IMR-90 (cell line): ENCODE measurements at regions not wholly inside any gene's neighbourhood (a gene's known extent, or its start where the extent isn't known, plus 50 kb on each side); places are given as distances from the start of the nearest gene placed in this dataset.

Source experiments
- ATAC-seq: fragments of 200-7000 bp; cut with Tn5 transposase; 2 replicates; pipeline ENCODE4 v1.9.1; 2020; ENCODE audit warnings: low read depth, mild to moderate bottlenecking, moderate library complexity
- BruUV-seq: library from RNA; stranded (reverse); fragments of 400-500 nt; replicated peaks from 2 replicates; lab custom pipeline; 2021; lab: Mats Ljungman, UMichigan
- CTCF ChIA-PET: fragments of 300-600 bp; formaldehyde crosslinking; extraction: SDS; loops from one replicate; lab custom pipeline; 2021; ENCODE audit warnings: antibody characterized with exemption; lab: Yijun Ruan, JAX
- POLR2A ChIA-PET: fragments of 300-600 bp; sonication (Branson Sonifier 250); formaldehyde crosslinking; loops from one replicate; lab custom pipeline; 2022; ENCODE audit warnings: antibody characterized with exemption; ENCODE audit not compliant: unreplicated experiment; lab: Charles Lee
- DNase-seq: peaks from one replicate; pipeline ENCODE4 v3.0.0; 2013
- H2AFZ ChIP-seq: replicated peaks from 2 replicates; pipeline ENCODE3; 2013; ENCODE audit warnings: low read length, mild to moderate bottlenecking; ENCODE audit not compliant: poor library complexity
- H2AK5ac ChIP-seq: 2 replicates; pipeline ENCODE4 v1.6.1; 2013; ENCODE audit warnings: low read depth, low read length, inconsistent platforms
- H2AK9ac ChIP-seq: replicated peaks from 2 replicates; pipeline ENCODE3; 2013; ENCODE audit warnings: mild to moderate bottlenecking, low read depth, low read length, moderate library complexity; ENCODE audit not compliant: poor library complexity
- H2BK120ac ChIP-seq: 2 replicates; pipeline ENCODE4 v1.6.1; 2013; ENCODE audit warnings: low read depth, low read length, inconsistent platforms
- H2BK15ac ChIP-seq: 3 replicates; pipeline ENCODE4 v1.6.1; 2013; ENCODE audit warnings: low read depth, low read length, inconsistent platforms
- H2BK20ac ChIP-seq: 2 replicates; pipeline ENCODE4 v1.6.1; 2013; ENCODE audit warnings: low read depth, mild to moderate bottlenecking, inconsistent platforms, low read length, moderate library complexity
- H2BK5ac ChIP-seq: 2 replicates; pipeline ENCODE4 v1.6.1; 2013; ENCODE audit warnings: mild to moderate bottlenecking, low read depth, low read length, inconsistent platforms; ENCODE audit not compliant: poor library complexity, severe bottlenecking
- H3K14ac ChIP-seq: replicated peaks from 2 replicates; pipeline ENCODE4 v1.6.1; 2013; ENCODE audit warnings: low read depth, low read length, inconsistent platforms
- H3K18ac ChIP-seq: 2 replicates; pipeline ENCODE4 v1.6.1; 2013; ENCODE audit warnings: low read depth, low read length, control low read depth
- H3K23ac ChIP-seq: 2 replicates; pipeline ENCODE4 v1.6.1; 2013; ENCODE audit warnings: low read depth, low read length, inconsistent platforms
- H3K27ac ChIP-seq: 2 replicates; pipeline ENCODE4 v1.5.1; 2013; ENCODE audit warnings: mild to moderate bottlenecking, control low read depth, low read length; ENCODE audit not compliant: insufficient read depth
- H3K27me3 ChIP-seq: 2 replicates; pipeline ENCODE4 v1.6.1; 2013; ENCODE audit warnings: low read length; ENCODE audit not compliant: control insufficient read depth, insufficient read depth
- H3K36me3 ChIP-seq: 2 replicates; pipeline ENCODE4 v1.6.1; 2013; ENCODE audit warnings: low read length, mixed read lengths; ENCODE audit not compliant: control insufficient read depth, insufficient read depth
- H3K4ac ChIP-seq: 2 replicates; pipeline ENCODE4 v1.6.1; 2013; ENCODE audit warnings: low read depth, low read length, inconsistent platforms
- H3K4me1 ChIP-seq: 2 replicates; pipeline ENCODE4 v1.6.1; 2013; ENCODE audit warnings: low read length, mixed read lengths; ENCODE audit not compliant: control insufficient read depth, insufficient read depth
- H3K4me2 ChIP-seq: 2 replicates; pipeline ENCODE4 v1.6.1; 2013; ENCODE audit warnings: low read depth, mild to moderate bottlenecking, control low read depth, low read length, moderate library complexity
- H3K4me3 ChIP-seq: 2 replicates; pipeline ENCODE4 v1.5.1; 2013; ENCODE audit warnings: low read depth, mild to moderate bottlenecking, control low read depth, low read length, moderate library complexity; ENCODE audit not compliant: insufficient read depth
- H3K56ac ChIP-seq: 2 replicates; pipeline ENCODE4 v1.6.1; 2013; ENCODE audit warnings: low read length, inconsistent platforms; ENCODE audit not compliant: insufficient read depth; ENCODE audit errors: extremely low read depth
- H3K79me1 ChIP-seq, 2 experiments: 2 replicates each; pipeline ENCODE4 v1.6.1; 2013; ENCODE audit warnings: low read length in 2 of 2, inconsistent platforms in 1 of 2, low read depth in 1 of 2
- H3K9ac ChIP-seq: 2 replicates; pipeline ENCODE4 v1.6.1; 2013; ENCODE audit warnings: low read depth, low read length, control low read depth
- H3K9me1 ChIP-seq: 2 replicates; pipeline ENCODE4 v1.6.1; 2013; ENCODE audit warnings: low read length, inconsistent platforms; ENCODE audit not compliant: insufficient read depth
- H3K9me3 ChIP-seq: 2 replicates; pipeline ENCODE4 v1.6.1; 2013; ENCODE audit warnings: low read length; ENCODE audit not compliant: control insufficient read depth, insufficient read depth
- H4K20me1 ChIP-seq: 2 replicates; pipeline ENCODE4 v1.6.1; 2013; ENCODE audit warnings: low read length, inconsistent platforms; ENCODE audit not compliant: insufficient read depth
- H4K5ac ChIP-seq: 2 replicates; pipeline ENCODE4 v1.6.1; 2013; ENCODE audit warnings: mild to moderate bottlenecking, low read depth, low read length, control low read depth
- H4K8ac ChIP-seq, 2 experiments: 2 replicates each; pipeline ENCODE4 v1.6.1; 2013; ENCODE audit warnings: low read depth in 2 of 2, low read length in 2 of 2, control low read depth in 1 of 2, inconsistent platforms in 1 of 2
- H4K91ac ChIP-seq: 2 replicates; pipeline ENCODE4 v1.6.1; 2013; ENCODE audit warnings: low read depth, low read length, inconsistent platforms; ENCODE audit not compliant: insufficient read depth
- BHLHE40 ChIP-seq: fragments of 150-350 bp; IDR thresholded peaks from 2 replicates; pipeline ENCODE4 v1.6.1; 2016; ENCODE audit warnings: mild to moderate bottlenecking, low read depth, low read length
- MXI1 ChIP-seq: IDR thresholded peaks from 2 replicates; pipeline ENCODE4 v1.6.1; 2012; ENCODE audit warnings: low read depth, mild to moderate bottlenecking, low read length, moderate library complexity, borderline replicate concordance
- NFE2L2 ChIP-seq: fragments of 150-350 bp; IDR thresholded peaks from 2 replicates; pipeline ENCODE4 v1.6.1; 2016; ENCODE audit warnings: low read depth, mild to moderate bottlenecking, low read length
- POLR2A ChIP-seq: IDR thresholded peaks from 2 replicates; pipeline ENCODE4 v1.6.1; 2012; ENCODE audit warnings: mild to moderate bottlenecking, low read depth, low read length
- RAD21 ChIP-seq: IDR thresholded peaks from 2 replicates; pipeline ENCODE4 v1.6.1; 2012; ENCODE audit warnings: low read length, improper control_type of control experiment
- RFX5 ChIP-seq: IDR thresholded peaks from 2 replicates; pipeline ENCODE4 v1.8.0; 2012; ENCODE audit warnings: low read depth, mild to moderate bottlenecking, low read length, moderate library complexity
- SMC3 ChIP-seq: fragments of 150-350 bp; IDR thresholded peaks from 2 replicates; pipeline ENCODE4 v1.6.1; 2016; ENCODE audit warnings: low read depth, mild to moderate bottlenecking, antibody characterized with exemption, low read length, moderate library complexity
- USF2 ChIP-seq: fragments of 150-350 bp; IDR thresholded peaks from 2 replicates; pipeline ENCODE4 v1.6.1; 2017; ENCODE audit warnings: mild to moderate bottlenecking, antibody characterized with exemption, low read length, low read depth
- WGBS, 2 experiments: methylation state at CpG; one replicate each; pipeline versions ENCODE4 v1.1.5 to v1.1.7; 2013; ENCODE audit warnings: missing lambda C conversion rate in 2 of 2; ENCODE audit not compliant: insufficient read length in 1 of 2; ENCODE audit errors: extremely low coverage in 2 of 2; 5-methylcytosine and 5-hydroxymethylcytosine counted together
- dilution Hi-C: fragments of 300-500 bp; cut with HindIII; formaldehyde crosslinking; loops from one replicate; pipeline ENCODE4 v1.14.3; 2018; ENCODE audit warnings: low sequenced_read_pairs; ENCODE audit not compliant: unreplicated experiment
- in situ Hi-C: fragments of 300-500 bp; cut with MboI; formaldehyde crosslinking; loops from 3 replicates; pipeline ENCODE4 v1.14.3; 2019; ENCODE audit warnings: low sequenced_read_pairs, inconsistent platforms, mixed read lengths
- intact Hi-C: fragments of 100-400 bp; cut with micrococcal nuclease; formaldehyde crosslinking; loops from 2 replicates; pipeline ENCODE4 v1.10.0; 2022

DNA sequence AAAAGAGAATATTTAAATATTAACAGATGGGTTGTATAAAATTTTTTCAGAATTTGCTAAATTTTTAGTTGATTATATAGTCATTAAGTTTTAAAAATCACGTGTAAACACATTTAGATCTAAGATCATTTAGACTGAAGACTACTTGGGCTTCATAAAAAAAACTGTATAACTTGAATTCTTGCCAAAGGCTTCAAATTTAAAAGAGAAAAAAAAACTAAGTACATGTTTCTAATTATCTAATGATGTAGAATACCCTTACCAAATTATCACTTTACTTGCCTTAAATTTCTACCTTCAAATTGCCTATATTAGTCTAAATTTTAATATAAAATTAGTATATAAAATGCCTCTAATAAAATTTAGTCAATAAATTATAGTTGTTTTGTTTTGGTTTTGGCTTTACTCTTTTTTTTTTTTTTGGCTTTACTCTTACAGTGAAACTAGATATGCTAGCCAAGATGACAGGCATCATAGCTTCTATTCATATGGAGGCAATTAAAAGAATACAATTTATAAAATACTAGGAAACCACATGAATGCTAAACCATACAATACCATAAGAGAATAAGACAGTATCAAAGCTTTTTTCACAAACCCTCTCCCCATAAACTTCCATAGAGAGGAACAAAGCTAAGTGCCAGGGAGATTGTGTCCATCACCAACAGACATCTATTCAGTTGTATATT is 183.1 kb upstream of the KCNMB2 start:
- Histone ChIP-seq H2BK15ac (no peak overlapping the region), H3K14ac (0 out of 2 replicates have a peak overlapping the region, but pooled peaks have one; percentile 5), H3K27me3 (no peaks in the 10 kb centered on the region), H2AFZ (no peak overlapping the region), H3K4me1 (peaks cover 7% of the 10 kb centered on the region), H3K18ac (peak overlapping the region; percentile 99), H2BK120ac (peak overlapping the region; percentile 70), H4K8ac (peak overlapping the region in 1 of 2 experiments; percentile 59; a peak in 3 of 4 replicates), H2AK5ac (no peak overlapping the region), H4K20me1 (no peaks in the 10 kb centered on the region), H3K4ac (no peak overlapping the region), H4K91ac (peak overlapping the region; percentile 60), H3K79me1 (no peaks in the 10 kb centered on the region), H3K4me2 (peak overlapping the region; percentile 71; the same call in 1 of the 2 replicates), H3K4me3 (no peak overlapping the region), H4K5ac (peak overlapping the region; percentile 78; the same call in 1 of the 2 replicates), H3K9ac (no peak overlapping the region), H2BK20ac (peak overlapping the region; percentile 58; the same call in 1 of the 2 replicates), H3K36me3 (no peaks in the 10 kb centered on the region), H3K56ac (no peak overlapping the region), H3K9me1 (no peaks in the 10 kb centered on the region), H2AK9ac (no peak overlapping the region), H3K9me3 (no peaks in the 10 kb centered on the region), H2BK5ac (peak overlapping the region; percentile 90), H3K27ac (peak overlapping the region; percentile 69; the same call in 1 of the 2 replicates), H3K23ac (0 out of 2 replicates have a peak overlapping the region, but pooled peaks have one; percentile 2)
- dilution Hi-C loops (no loop called here), in situ Hi-C loops (no loop called here), intact Hi-C loops (loop anchor here (2.0 kb wide), 1 partner anchor 30 kb away; no protein-coding TSS in a partner anchor)
- no CpG with 5 or more reads among the region's 1 CpG for WGBS, 2 experiments
- peak; percentile 16 for ATAC-seq
- peak; percentile 36 for DNase-seq
- ChIA-PET CTCF (interaction anchor here (0.6 to 2.5 kb wide), 2 partner anchors 9 to 32 kb away, joined by 3 to 7 read pairs; no protein-coding TSS in a partner anchor), POLR2A (interaction anchor here (0.7 kb wide), 1 partner anchor 27 kb away, joined by 3 read pairs; no protein-coding TSS in a partner anchor)
- BruUV-seq: no TSS peak
- TF ChIP-seq BHLHE40 (no peak), POLR2A (no peak), RFX5 (no peak), SMC3 (no peak), NFE2L2 (no peak), MXI1 (no peak), RAD21 (no peak), USF2 (no peak)
